Prostate gland (tissue), 2 donors: ENCODE measurements at regions not wholly inside any gene's neighbourhood (a gene's known extent, or its start where the extent isn't known, plus 50 kb on each side); places are given as distances from the start of the nearest gene placed in this dataset.

Source experiments
- CTCF ChIP-seq, 4 experiments: fragments of 200-600 bp in 2 of 4; fragments of 450-650 bp in 2 of 4; sonication (generic) in 2 of 4; IDR thresholded peaks; 1 replicate in 3 of 4; 2 replicates in 1 of 4; pipeline ENCODE4 v1.5.1; 2016 to 2019; ENCODE audit warnings: antibody characterized with exemption in 4 of 4, mild to moderate bottlenecking in 2 of 4, moderate library complexity in 2 of 4
- POLR2A ChIP-seq: fragments of 450-650 bp; IDR thresholded peaks from one replicate; pipeline ENCODE4 v1.6.1; 2016; ENCODE audit warnings: antibody characterized with exemption, mild to moderate bottlenecking

GRCh38 chr17:30708241-30709078 is 116.0 kb downstream of the CRLF3 start:
- TF ChIP-seq POLR2A (peak; percentile 34), CTCF (IDR thresholded peaks at IDR 0.05) (peak in 1 of 4 experiments; percentile 9)
